ENCODE measurements at regions not wholly inside any gene's neighbourhood (a gene's known extent, or its start where the extent isn't known, plus 50 kb on each side); places are given as distances from the start of the nearest gene placed in this dataset.

DNA sequence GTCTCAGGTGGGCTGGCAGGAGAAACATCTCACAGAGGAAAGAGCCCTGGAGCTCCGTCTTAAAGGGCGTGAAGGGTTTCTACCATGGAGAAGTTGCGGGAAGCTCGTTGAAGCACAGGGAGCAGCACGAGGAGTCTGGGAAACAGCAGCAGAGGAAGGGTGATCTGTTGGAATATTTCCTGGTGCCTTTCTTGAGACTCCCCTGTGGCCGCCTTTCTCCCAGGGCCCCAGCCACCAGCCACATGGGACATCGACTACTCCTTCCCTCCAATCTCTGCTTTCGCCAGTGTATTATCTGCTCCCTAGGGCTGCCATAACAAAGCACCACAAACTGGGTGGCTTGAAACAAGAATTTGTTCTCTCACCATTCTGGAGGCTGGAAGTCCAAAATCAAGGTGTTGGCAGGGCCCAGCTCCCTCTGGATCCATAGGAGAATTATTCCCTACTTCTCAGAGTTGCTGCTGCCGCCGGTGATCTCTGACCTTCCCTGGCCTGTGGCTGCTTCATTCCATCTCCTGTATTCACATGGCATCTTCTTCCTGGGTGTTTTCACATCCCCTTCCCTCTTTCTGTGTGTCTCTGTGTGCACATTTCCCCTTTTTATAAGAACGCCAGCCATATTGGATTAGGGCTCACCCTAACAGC, 152.8 kb upstream of the GSC start:
- H3K4me1 ChIP-seq = no peaks in the 10 kb centered on the region
- no peak overlapping the region for H3K27ac ChIP-seq
- H3K9me3 ChIP-seq = no peaks in the 10 kb centered on the region
- intact Hi-C loops (cut with DNase I) = no loop called here
- no peaks in the 10 kb centered on the region for H3K27me3 ChIP-seq
- 93% methylated on average over 11 of the region's 11 CpGs for WGBS, 2 donors
- no peaks in the 10 kb centered on the region for H3K36me3 ChIP-seq
- TF ChIP-seq POLR2AphosphoS5 (IDR thresholded peaks at IDR 0.05) = no peak
- TF ChIP-seq POLR2A (IDR thresholded peaks at IDR 0.05) = no peak
- no peak for TF ChIP-seq CTCF (IDR thresholded peaks at IDR 0.05)
- no peak for TF ChIP-seq EP300 (IDR thresholded peaks at IDR 0.05)
- H3K4me3 ChIP-seq = no peak overlapping the region
- DNase-seq = no peak

- 84 to 85% methylated on average over 15 of the region's 15 CpGs for WGBS, 2 donors
- Histone ChIP-seq H3K36me3 (no peaks in the 10 kb centered on the region), H3K4me3 (no peak overlapping the region), H3K9me3 (no peaks in the 10 kb centered on the region), H3K4me1 (no peaks in the 10 kb centered on the region), H3K27me3 (no peaks in the 10 kb centered on the region), H3K27ac (no peak overlapping the region)
- TF ChIP-seq CTCF (IDR thresholded peaks at IDR 0.05) (no peak), EP300 (IDR thresholded peaks at IDR 0.05) (no peak), POLR2A (IDR thresholded peaks at IDR 0.05) (no peak), POLR2AphosphoS5 (IDR thresholded peaks at IDR 0.05) (peak in 1 of 4 donors; percentile 44)
- DNase-seq = no peak
- intact Hi-C loops (cut with DNase I) = no loop called here
Measured at GRCh38 chr14:94921882-94922585, 152.1 kb upstream of the GSC start.

GRCh38 chr14:94921456-94921855, 151.5 kb upstream of the GSC start:
- 74 to 76% methylated on average over 1 of the region's 1 CpG for WGBS, 2 donors
- Histone ChIP-seq H3K4me3 (no peak overlapping the region), H3K27me3 (no peaks in the 10 kb centered on the region), H3K9me3 (no peaks in the 10 kb centered on the region), H3K36me3 (no peaks in the 10 kb centered on the region), H3K4me1 (no peaks in the 10 kb centered on the region), H3K27ac (no peak overlapping the region)
- DNase-seq = no peak
- intact Hi-C loops (cut with DNase I) = no loop called here
- TF ChIP-seq POLR2A (IDR thresholded peaks at IDR 0.05) (no peak), POLR2AphosphoS5 (IDR thresholded peaks at IDR 0.05) (no peak), EP300 (IDR thresholded peaks at IDR 0.05) (no peak), CTCF (IDR thresholded peaks at IDR 0.05) (no peak)

GRCh38 chr14:94919896-94920295, 150.0 kb upstream of the GSC start:
- DNase-seq = no peak
- H3K4me3 ChIP-seq = no peak overlapping the region
- no peak overlapping the region for H3K27ac ChIP-seq
- intact Hi-C loops (cut with DNase I) = no loop called here
- no peaks in the 10 kb centered on the region for H3K4me1 ChIP-seq
- 87 to 88% methylated on average over 9 of the region's 9 CpGs for WGBS, 2 donors
- no peaks in the 10 kb centered on the region for H3K27me3 ChIP-seq
- H3K36me3 ChIP-seq = no peaks in the 10 kb centered on the region
- TF ChIP-seq EP300 (IDR thresholded peaks at IDR 0.05) (no peak), POLR2AphosphoS5 (IDR thresholded peaks at IDR 0.05) (no peak), POLR2A (IDR thresholded peaks at IDR 0.05) (no peak), CTCF (IDR thresholded peaks at IDR 0.05) (no peak)
- H3K9me3 ChIP-seq = no peaks in the 10 kb centered on the region
